Left renal pelvis (tissue), 4 donors: ENCODE measurements at regions not wholly inside any gene's neighbourhood (a gene's known extent, or its start where the extent isn't known, plus 50 kb on each side); places are given as distances from the start of the nearest gene placed in this dataset.

ENCODE experiments used
- DNase-seq, 4 donors: peaks; one replicate each; pipeline ENCODE4 v3.0.0-alpha.2; 2013; ENCODE audit warnings: low read depth in 4 of 4, low spot score in 3 of 4

DNA sequence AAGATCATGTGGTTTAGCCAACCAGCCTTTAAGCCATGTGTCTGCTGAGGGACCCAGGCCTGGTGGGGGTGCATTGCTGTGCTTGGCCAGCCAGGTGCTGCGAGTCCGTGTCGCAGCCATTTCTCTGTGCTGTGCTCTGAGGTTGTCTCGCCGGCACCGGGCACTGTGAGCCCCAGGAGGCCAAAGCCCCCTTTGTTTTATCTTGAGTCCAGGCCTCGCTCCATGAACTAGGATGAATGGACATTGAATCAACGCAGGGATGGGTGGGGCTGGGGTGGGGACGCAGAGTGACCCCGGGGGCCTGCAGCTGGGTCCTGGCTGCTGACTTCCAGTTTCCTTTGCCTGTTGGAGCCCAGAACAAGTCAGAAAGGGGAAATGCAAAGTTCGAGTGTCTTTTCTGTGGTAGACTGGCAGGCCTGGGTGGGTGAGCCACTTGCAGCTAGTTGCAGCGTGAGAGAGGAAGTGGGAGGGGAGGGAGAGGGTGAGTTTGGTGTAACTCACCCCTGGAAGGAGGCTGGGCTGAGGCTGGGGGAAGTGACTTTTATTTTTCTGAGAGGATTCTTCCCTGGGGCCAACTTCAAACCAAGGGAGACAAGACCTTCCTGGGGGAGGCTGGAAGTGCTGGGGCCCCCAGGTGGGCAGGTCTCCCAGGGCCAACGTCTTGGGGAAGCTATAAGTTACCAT, 324.7 kb downstream of the SEC14L1 start:
- no peak for DNase-seq

DNA sequence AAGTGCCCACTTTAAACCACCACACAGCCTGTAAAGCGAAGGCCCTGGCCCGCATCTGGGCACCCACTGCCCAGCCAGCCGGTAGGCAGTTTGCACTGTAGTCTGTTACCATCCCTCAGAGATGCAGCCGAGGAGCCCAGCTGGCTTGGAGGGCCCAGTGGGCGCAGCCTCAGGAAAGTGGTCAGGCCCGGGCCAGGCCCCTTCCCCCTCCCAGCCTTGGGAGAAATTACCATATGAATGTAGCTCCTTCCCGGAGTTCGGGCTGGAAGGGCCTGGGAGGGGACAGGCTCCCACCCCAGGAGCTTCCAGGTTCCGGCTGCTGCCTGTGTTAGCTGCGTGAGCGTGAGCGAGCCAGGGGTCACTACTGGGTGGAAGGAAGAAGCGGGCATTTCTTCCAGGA, 325.4 kb downstream of the SEC14L1 start:
- DNase-seq, result no peak

DNA sequence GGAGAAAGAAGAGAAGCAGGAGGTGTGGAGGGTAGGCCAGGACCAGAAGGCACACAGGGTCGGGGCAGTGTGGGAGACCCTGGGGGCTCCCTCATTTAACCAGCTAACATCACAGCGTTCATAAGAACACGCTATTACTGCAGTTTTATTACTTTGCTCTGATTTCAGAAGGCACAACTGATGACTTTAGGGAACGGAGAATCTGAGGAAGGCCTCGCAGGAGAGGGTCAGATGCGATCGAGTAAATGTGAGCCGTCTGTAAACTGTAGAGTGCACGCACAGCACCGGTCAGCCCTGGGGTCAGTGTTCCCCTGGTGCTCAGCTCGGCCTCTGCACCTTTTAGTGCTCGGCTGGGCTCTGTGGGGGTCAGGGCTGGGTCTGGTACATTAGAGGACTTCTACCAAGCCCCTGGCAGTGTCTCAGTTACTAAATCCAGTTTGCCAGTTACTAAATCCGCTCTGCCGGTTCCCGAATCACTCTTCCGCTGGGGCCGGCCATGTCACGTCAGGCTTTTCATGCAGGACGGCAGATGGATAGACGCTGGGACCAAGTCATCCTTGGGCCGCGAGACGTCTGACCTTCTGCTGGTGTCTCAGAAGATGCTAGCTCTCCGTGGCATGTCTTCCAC, 325.9 kb downstream of the SEC14L1 start:
- no peak for DNase-seq

DNA sequence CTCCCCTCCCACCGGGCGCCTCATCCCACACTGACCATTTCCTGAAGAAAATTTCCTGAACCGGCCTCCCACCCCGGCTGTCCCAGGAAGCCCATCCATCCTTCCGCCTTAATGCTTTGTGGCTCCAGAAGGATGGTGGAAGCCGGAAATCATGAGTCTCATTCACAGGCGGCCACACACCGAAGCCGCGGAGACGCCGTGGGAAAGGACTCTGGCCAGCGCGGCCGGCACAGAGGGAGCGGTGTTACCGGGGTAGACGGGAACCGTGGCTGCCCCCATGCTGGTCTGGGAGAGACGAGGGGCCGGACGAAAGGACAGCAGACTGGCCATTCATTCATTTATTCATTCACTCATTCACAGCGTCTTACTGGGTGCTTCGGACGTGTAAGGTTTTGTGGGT, 326.8 kb downstream of the SEC14L1 start:
- DNase-seq, result no peak

DNA sequence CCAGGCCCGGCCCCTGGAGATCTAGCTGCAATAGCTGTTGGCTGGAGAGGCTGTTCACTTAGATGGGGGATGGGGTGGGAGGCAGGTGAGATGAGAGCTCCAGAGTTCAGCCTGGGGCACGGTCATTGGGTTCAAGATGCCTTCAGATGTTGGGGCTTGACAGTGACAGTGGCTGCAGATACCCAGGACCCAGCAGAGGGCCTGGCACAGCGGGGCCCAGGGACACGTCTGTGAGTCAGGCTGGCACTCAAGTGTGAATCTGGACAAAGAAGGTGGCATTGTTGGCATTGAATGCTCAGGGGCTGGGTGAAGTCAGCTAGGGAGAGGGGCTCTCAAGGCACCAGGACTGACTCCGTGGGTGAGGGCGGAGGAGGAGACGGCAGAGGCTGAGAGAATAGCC, 328.1 kb downstream of the SEC14L1 start:
- no peak for DNase-seq

DNA sequence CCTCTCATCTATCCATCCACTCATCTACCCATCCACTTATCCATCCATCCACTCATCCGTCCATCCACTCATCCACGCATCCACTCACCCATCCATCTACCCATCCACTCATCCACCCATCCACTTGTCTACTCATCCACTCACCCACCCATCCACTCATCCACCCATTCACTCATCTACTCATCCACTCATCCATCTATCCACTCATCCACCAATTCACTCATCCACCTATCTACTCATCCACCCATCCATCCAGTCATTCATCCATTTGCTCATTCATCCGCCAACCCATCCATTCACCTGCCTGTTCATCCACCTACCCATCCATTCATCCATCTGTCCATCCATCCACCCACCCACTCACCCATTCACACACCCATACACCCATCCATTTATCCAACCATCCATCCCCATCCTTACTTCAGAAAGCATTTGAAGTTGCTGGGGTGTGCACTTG, 329.6 kb downstream of the SEC14L1 start:
- no peak for DNase-seq

DNA sequence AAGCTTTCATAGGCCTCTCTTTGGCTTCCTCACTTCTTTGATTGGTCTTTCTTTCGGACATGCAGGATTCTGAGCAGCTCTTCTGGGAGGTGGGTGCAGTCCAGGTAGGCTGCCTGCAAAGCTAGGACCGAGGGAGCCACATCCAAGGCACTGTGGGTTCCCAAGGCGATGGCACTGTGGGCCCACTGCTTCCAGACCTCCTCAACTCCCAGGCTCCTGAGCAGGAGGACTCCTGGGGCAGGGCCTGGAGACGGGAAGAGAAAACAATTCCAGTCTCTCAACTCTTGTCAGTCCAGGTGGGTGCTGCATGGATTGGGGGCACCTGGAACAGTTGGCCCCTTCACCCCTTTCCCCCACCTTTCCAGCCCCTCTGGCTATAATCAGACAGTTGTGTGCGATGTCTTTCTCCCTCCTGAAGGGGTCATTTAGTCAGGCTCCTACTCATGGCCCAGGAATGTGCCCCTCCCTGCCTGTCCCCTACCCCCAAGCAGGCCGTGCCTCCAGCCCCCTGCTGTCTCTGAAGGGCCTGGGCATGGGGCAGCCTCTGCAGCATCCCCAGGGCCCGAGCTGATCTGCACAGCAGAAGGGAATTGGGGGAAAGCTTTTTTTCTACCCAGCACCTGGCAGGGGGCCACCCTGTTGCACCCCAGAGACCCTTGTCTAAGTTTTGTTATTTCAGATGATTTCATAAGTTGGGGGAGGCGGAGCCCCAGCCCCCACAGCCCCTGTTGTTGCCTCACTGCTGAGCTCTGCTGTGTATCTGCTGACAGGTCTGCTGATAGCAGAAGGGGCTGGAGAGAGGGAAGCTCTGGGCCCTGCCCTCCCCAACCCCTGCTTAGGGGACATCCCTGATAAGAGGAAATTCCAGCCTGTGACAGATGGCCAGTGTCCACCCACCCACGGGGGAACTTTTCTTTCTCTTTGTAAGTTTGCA, 330.3 kb downstream of the SEC14L1 start:
- no peak for DNase-seq

DNA sequence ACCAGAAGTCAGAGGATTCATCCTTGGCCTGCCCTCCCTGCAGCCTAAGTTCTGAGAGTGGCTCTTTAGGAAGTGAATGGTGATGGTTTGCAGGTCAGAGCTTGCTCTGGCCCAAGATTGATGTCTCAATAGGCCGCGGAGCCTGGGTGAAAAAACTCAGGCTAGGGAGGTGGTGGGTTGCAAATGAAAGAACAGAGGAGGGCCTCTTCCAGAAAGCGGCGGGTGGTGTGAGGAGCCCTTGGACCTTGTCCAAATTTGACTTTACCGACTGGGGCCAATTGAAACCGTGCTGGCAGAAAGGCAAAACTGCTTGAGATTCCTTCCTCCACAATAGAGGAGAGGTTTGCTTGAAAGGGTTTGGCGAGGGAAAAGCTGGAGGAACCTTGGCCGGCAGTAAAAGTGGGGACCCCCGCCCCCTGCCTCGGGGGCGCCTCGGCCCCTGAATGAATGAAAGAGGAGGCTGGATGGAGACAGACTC, 331.3 kb downstream of the SEC14L1 start:
- no peak for DNase-seq

DNA sequence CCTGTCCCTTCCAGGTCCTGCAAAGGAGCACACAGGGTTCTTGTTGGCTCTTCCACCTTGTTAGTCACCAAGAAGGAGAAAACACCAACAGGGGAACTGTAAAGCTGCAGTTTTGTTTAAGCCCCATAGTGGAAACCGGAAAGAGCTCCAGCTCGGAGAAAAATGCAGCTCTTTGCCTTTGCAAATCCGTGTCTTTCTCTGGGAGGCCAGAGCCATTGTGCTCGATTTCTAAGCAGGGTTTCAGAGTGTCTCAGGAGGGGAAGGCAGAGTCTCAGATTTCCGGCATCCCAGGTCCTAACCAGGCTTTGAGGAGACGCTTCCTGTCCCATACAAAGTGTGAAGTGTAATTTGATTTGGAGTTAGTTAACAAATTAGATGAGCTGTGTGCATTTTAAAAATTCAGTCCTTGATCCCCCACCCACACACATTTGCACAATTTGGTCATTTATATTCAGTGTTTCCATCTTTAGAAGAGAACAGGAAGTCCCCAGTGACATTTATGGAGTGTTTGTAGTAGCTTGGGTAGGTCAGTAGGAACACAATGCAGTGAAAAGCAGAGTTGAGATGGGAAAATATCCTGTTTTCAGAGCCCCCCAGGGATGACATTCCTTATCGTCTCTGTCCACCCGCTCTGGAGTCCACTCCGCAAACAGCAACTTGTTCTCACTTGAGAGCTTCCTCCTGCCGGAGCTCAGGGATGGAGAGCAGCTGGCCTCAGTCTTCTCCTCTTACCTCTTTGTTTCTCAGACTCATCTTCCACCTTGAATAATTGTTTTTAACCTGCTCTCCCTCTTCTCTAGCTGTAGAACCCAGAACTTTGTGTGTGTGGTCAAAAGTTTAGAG, 331.9 kb downstream of the SEC14L1 start:
- DNase-seq, result no peak

DNA sequence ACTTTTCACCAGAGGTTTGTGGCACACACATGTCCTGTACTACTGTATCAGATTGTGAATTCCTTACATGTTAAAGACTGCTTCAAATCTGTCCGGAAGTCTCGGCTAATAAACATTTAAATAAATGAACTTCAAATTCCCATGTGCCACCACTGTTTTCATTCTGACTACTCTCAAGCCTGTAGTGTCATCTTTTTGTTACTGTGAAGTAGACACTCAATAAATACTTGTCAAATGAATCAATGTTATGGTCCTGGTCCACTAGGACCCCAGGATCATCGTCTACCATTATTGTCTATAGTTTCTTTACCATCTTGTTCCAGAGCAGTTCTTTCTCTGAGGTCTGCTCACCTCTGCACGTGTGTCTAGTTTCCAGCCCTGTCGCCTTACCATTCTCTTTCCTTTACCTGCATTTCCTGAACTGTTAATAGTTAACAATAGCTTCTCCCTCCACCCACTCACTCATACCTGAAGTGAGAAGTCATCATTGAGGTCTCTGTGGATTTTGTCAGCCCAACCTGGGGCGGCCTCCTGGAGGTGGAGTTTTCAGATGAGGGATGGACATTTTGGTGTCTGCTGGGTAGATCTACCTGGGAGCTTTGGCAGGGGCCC, 333.0 kb downstream of the SEC14L1 start:
- no peak for DNase-seq

DNA sequence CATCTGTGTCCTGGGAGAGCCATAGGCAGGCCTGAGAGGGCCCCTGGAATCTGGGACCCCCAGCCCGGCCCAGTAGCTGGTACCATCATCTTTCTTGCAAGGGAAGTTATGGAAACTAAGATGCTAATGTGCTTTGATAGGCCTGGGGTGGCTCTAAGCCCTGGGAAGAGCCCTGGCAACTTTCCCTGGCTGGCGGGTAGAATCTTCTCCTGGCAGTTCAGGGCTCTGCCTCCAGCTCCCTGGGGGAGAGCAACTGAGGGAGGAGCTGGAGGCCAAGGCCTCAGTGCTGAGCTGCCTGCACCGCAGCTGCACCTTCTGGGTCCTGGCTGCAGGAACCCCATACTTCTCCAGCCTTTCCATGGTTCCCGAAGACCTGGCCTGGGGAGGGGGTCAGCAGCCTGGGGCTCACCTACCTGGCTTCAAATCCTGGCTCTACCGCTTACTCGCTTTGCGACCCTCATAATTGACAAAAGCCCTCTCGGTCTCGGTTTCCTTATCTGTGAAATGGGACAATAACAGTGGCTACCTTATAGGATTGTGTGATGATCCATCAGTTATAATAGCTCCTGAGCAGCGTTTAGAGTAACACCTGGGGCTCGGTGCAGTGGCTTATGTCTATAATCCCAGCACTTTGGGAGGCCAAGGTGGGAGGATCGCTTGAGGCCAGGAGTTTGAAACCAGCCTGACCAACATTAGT, 333.7 kb downstream of the SEC14L1 start:
- DNase-seq, result no peak

DNA sequence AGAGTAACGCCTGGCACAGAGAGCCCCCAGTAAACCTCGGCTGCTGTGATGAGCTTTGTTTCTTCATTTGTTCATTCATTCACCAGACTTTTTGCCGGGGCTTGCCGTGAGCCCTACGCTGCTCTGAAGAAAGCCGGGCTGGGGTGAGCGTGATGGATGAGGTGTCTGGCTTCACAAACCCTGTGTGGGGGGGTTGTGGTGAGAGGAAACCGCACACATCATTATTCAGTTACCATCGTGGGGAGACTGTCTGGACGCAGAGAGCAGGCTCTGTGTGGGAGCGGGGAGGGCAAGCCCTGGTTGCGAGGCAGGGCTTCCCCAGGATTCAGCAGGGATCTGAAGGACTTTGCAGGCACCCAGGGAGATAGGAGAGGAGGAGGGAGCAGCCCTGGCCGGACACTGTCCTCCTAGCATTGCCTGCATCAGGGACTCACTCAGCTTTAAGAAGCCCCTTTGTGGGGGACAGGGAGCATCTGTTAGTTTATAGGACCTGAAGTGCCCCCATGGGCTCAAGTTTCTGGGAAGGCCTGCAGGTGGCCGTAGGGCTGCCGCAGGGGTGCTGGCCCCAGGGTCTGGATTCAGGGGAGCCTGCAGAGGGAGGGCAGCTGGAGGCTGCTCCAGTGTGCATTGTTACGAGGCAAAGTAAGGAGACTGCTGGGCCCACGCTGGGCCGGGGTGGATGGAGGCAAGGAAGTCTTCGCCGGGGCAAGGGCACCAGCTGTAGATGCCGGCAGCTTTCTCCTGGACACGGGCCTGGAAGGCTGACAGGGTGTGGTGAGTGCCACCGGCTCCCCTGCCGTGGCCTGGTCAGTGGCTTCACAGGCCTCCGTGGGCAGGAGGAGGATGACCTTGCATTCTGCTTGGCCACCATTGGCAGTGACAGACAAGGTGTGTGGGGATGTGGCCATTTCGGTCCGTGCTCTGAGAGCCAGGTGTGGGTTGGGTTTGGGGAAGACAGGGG, 334.5 kb downstream of the SEC14L1 start:
- no peak for DNase-seq

DNA sequence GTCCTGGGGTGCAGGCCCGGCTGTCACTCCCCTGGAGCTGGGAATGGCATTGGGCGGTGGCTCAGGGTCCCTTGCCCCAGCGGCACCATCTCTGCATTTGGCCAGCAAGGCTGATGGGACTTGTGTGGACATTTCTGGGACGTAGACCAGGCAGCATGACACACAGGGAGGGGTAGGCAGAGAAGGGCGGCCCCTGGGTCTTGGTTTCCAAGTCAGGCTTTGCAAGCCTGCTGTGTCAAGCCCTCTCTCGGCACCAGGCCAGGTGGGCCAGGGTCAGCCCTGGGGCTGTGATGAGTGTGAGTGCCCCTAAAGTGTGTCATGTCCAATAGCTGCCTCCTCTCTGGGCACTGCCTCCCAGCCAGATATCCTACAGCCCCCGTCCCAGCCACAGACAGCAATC, 335.2 kb downstream of the SEC14L1 start:
- no peak for DNase-seq

DNA sequence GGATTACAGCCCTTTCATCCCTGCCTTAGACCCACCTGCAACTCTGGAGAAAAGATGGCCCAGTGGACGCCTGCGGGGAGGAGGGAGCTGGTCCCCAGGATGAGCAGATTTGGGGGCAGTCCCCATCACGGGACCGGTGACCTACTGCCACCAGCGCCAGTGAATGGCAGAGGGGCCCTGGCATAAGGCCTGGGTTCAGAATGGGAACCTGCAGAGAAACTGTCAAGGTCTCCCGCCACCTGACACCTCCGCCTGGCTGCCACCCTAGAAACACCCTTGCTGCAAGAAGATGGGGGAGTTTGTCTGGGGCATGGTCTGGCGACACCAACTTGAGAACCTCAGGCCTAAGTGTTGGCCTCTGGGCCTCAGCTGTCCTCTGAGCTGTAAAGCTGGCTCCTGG, 335.7 kb downstream of the SEC14L1 start:
- DNase-seq, result no peak

DNA sequence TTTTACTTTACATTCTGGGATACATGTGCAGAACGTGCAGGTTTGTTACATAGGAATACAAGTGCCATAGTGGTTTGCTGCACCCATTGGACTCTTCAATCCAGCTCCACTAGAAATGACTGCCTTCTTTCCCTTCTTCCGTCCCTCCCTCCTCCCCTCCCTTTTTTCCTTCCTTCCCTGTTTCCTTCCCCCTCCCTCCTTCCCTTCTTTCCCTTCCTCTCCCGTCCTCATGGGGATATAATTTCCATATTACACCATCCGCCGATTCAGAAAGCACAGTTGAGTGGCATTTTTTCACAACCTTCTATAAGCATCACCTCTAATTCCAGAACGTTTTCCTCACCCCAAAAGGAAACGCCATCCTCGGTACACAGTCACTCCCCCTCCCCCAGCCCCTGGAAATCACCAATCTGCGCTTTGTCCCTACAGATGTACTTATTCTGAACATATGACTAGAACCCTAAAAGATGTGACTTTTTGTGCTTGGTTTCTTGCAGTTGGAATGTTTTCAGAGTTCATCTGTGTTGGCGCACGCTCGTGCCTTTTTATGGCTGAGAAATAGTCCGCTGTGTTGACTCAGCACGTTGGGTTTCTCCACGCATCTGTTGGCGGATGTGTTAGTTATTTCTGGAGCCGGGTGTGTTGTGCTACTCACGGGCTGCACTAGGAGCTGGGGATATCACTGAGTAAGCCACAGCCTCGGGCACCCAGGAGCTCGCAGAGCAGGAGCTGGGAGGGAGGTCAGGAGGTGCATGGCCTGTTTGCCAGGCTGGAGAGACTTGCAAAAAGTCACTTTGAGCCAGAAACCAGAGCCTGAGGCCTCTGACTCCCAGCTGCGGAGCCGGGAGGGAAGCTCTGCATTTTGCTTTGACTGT, 336.4 kb downstream of the SEC14L1 start:
- no peak for DNase-seq

DNA sequence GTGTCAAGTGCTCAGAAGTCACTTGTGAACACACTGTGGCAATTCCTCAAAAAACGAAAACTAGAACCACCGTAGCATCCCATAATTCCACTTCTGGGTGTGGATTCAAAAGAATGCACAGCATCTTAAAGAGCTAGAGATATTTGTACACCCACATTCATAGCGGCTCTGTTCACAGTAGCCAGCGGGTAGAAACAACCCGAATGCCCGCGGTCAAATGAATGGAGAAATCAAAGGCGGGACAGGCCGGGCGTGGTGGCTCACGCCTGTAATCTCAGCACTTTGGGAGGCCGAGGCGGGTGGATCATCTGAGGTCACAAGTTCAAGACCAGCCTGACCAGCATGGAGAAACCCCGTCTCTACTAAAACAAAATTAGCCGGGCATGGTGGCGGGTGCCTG, 337.5 kb downstream of the SEC14L1 start:
- DNase-seq, result no peak

DNA sequence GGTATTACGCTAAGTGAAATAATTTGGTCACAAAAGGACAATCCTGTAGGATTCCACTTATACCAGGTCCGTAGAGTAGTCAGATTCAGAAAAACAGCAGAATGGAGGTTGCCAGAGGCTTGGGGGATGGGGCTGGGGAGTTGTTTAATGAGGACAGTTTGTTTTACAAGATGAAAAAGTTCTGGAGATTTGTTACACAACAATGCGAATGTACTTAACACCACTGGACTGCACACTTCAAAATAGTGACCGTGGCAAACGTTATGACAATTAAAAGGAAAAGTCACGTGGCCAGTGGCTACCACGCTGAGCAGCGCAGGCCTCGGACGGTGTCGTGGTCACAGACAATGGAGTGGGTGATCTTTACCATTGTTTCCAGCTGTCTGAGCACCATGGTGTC, 338.1 kb downstream of the SEC14L1 start:
- DNase-seq, result no peak
